ENCODE measurements at regions not wholly inside any gene's neighbourhood (a gene's known extent, or its start where the extent isn't known, plus 50 kb on each side); places are given as distances from the start of the nearest gene placed in this dataset.

DNA sequence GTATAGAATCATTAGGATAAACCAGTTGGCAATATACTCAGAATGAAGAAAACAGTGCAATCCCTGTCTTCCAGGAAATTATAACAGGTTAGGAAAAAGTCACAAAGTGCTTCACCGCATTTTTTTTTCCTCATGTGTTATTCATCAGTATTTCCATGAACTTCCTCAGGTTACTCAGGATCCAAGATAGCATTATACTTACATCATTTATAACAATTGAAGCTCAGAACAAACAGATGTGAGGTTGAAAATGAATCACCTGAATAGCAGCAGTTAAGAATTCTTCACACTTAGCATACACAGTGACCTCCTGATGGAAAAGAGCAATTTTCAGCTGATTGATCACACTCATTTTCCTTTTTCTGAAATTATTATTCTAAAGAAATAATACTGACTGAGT is 1040.7 kb upstream of the B3GALT2 start:
- TF ChIP-seq CTCF (IDR thresholded peaks at IDR 0.05) (no peak), POLR2A (IDR thresholded peaks at IDR 0.05) (no peak)

Measured in heart left ventricle (tissue), 13 donors.